HG02852 (cell line): ENCODE measurements at regions not wholly inside any gene's neighbourhood (a gene's known extent, or its start where the extent isn't known, plus 50 kb on each side); places are given as distances from the start of the nearest gene placed in this dataset.

Source experiments
- ATAC-seq: cut with Tn5 transposase; IDR thresholded peaks from one replicate; pipeline ENCODE4 v1.9.1; 2021; ENCODE audit warnings: mild to moderate bottlenecking, moderate library complexity; ENCODE audit not compliant: unreplicated experiment

DNA sequence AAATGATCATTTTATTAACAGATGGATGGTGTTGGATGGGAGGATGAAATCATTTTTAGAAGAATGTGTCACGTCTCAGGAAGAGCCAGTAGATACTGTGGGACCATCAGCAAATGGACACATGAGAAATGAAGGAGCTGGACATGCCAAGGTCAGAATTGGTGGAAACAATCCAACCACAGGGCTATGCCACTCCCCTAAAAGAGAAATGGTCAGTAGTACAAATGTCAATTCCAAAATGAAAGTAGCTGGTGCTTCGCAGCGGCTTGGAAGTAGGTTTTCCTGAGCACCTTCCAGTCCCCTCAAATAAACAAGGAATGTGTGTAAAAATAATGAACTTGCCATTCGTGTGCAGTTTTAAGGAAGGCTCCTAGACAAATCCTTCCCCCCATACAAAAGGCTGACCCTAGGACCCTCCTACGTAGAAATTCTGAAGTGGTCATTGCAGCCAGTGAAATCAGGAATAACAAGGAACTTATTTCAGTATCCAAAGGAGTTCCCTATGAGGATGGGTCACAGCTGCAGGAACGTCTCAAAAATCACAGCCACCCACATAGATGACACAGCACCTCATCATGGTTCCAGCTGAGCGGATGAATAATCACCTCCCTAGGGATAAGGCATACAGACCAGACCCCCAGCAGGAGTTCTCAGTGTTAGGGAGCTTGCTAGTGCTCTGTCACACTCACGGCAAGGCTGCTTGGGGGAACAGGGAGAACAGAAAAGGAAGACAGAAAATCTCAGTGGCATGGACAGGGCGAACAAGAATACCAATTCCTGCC is 239.2 kb downstream of the HS3ST3A1 start:
- ATAC-seq, result no peak

DNA sequence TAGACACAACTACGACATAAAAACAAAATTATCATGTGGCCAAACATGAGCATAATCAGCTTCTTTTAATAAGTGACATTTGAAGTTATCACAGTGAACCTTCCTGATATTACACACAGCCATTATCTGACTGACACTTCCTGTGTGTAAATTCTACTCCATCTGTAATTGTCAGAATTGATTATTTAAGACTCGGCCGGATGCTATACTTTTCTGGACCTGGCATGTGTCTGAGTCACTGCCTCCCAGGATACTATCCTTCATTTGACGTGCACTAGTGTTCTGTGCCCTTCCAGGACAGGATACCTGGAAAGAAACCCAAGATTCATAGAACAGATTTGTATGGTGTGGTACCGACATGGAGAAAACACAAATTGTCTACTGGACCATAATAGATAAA is 242.0 kb downstream of the HS3ST3A1 start:
- no peak for ATAC-seq

DNA sequence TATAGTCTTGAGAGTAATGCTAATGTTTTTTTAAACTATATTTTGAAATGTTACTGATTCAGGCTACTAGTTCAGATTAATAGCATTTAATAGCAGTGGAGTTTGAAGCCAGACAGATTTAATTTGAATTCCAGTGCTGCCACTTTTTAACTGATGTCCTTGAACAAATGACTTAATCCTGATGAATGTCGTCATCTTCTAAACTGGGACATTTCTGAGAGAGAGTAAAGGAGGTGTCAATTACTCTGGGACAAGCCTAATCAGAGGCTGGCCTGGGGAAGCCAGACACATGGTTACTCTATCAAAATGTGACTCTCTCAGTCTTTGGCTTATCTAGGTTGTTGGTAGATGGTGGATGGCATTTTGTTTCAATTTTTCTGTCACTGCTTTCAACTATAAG is 246.7 kb downstream of the HS3ST3A1 start:
- ATAC-seq, result no peak

DNA sequence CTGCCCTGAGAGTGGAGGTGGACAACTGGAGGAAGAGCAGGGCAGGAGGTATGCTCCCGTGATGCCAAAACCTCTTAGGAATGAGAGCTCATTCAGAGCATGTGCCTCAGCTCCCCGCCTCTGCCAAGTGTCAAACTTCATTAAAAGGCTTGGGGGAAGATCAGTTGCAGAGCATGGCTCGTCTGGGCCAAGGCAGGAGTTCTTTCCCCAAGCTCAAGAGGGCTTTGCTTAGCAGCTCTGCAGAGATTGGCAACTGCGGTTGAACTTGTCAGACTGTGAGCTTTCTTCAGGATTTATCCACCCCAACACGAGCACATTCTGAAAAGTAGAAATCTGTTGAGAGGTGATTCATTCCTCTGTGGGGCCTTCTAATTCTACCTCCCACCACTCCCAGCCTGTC is 248.1 kb downstream of the HS3ST3A1 start:
- ATAC-seq, result no peak

DNA sequence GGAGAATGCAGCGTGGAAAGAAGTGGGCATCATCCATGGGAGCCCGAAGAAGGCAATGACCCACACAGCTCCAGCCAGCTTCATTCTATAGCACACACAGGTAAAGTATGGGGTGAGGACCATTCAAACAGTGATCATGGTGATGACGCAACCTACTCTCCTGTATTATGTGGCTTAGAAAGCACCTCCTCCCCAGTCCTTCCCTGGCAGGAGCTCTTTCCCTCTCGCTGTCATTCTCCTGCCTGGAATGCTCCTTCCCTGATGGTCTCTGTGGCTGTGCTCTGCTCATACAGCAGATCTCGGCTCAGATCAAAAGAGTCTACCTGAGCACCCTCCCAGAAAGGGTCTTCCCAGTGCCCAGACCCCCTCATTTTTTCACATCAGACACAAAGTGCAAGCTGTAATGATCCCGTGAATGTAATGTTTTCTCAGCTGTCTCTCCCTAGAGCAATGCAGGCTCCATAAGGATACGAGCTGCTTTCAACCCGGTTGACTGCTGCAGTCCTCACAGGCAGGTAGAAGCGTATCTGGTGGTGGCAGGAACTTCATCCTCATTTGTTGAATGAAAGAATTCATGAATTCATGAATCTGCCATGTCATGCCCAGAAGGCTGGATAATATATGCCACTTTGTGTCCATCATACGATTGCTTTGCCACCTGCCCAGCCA is 248.8 kb downstream of the HS3ST3A1 start:
- no peak for ATAC-seq

DNA sequence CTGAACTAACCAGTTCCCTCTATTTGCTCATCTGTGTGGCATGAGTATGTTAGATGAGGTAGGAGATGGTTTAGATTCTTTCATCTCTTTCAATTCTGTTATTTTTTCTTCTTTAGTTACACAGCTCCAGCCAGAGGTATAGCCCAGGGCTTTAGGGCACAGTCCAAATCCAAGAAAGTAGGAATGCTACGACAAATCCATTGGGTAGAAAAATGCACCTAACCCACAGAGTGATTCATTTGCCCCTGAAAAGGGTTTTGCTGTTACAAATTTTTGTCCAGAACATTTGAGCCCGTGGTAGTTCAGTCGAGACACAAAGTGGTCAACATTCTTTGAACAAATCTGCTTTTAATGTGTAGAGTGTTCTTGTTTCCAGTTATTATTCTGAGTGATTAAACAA is 250.7 kb downstream of the HS3ST3A1 start:
- no peak for ATAC-seq

DNA sequence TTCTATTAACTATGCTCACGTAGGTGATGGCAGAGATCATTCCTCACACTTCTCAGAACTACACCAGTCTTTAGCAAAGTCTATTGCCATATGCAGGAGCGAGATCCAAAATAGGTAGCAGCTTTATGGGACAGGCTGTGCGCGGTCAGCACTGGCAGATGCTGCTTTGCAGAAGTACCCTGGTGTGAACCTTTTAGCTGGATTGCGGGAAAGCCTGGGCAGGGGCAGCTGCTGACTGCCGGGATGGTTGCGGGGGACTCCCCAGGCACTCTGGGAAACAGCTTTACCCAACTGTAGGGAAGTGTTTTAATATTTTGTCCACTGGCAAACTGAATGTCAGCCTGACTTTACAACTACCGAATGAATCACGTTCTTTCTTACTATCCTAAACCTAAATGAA is 251.3 kb downstream of the HS3ST3A1 start:
- ATAC-seq, result no peak

DNA sequence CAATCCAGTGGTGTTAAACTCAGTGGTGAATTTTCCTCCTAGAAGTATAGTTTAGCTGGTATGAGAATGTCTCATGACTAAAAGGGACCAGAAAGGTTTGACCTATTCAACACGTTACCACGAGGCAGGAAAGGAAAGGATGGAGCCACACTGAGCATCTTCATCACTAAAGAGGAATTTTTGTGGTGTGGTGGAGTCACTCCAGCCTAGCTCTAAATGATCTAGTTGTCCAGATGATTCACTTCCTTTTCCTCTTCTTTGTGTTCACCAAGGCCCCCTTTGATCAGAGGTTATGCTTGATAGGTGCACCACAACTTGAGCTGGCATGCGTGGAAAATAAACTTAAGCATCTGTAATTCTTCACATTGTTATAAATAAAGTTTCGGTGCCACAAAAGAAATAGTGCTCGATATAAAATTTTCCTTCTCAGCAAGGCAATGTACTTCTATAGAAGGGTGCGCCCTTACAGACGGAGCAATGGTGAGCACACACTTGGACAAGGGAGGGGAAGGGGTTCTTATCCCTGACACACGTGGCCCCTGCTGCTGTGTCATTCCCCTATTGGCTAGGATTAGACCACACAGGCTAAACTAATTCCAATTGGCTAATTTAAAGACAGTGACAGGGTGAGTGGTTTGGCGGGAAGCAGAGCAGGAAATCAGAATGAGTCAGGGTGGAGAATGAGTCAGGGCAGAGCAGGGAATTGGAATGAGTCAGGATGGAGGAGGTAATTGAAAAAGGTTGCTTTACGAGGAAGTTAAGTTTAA is 254.6 kb downstream of the HS3ST3A1 start:
- ATAC-seq, result no peak

DNA sequence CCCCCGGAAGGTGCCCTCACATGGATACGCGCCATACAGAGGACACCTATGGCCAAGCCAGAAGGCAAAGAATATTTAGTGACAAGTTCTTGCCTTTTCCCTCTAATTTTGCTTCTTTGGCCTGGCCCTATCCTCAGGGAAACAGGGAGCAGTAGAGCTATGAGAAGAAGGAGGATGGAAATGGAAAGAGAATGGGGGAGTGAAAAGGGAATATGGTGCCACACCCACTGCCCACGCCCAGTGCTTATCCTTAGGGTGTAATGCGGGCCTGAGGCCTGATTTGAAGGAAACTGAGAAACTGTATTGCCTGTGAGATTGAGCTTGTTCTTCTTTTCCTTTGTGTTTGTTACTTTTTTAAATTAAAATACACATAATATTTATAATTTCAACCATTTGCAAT is 255.1 kb downstream of the HS3ST3A1 start:
- ATAC-seq, result no peak

DNA sequence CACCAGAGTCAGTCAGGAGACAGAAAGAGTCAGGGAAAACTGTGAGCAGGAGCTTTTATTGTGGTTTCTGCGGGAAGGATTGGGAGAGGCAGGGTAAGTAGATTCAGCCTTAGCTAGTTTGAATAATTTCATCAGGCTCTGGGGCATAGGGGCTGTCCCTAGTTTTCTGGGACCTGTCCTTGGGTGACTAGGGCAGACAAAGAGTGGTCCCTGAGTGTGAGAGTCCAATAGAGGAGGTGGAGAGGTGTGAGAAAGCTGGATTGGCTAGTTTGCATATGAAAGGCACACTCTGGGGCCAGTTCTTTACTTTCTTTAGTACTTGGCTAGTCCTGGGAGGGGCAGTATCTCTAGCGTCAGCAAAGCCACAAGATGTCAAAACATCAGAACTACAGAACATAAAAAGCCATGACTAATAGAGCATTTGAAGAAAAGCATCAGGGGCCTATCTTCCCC is 255.6 kb downstream of the HS3ST3A1 start:
- no peak for ATAC-seq

DNA sequence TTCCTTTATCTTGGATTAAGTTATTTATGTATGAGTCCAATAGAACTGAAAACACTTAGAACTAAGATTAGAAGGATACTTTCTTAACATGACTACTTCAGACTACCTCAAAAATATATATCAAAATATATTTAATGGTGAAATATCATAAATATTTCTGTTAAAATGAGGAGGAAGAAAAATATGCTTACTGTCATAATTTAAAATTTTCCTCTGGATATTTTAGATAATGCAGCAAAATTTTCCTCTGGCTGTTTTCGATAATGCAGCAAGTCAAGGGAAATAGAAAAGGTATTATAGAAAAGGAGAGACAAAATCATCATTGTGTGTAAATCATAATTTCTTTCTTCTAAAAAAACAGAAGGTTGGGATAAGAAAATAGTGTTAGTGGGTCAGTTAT is 263.3 kb downstream of the HS3ST3A1 start:
- no peak for ATAC-seq

DNA sequence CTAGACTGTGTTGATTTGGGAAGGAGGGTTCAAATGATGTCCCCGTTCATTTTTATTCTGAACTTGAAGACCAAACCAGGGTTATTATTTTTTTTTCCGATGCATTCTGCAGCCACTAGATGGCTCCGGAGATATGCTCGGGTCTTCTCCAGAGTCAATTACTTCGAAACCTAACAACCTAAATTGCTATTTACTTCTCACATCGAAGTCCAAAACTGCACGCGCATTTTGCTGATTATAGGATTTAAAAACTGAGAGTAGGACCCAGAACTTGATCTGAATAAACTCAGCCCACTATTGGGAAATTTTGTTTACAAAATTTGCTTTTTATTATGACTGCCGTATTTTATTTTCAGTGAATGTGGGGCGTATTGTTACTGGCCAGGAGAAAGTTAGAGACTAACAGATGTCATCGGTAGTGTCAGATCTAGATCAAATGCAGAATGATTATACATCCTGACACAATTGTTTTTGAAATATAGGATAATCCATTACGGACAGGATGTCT is 263.8 kb downstream of the HS3ST3A1 start:
- no peak for ATAC-seq

DNA sequence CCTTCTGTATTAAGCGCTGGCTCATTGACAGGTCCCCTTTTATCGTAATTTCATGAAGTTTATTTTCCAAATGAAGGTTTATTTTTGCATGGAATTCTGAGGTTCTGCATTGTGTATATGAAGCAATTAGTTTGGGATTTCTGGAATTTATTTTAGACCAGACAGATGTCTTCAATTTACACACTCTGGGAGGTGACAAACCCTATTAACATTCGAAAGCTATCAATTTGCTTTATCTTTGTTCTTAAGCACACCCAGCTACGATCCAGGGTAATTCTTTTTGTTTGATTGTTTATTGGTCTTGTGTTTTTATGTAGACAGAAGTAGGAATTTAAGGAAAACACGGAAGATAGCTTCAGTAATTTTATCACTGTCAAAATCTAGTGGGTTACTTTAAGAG is 264.6 kb downstream of the HS3ST3A1 start:
- ATAC-seq, result no peak

DNA sequence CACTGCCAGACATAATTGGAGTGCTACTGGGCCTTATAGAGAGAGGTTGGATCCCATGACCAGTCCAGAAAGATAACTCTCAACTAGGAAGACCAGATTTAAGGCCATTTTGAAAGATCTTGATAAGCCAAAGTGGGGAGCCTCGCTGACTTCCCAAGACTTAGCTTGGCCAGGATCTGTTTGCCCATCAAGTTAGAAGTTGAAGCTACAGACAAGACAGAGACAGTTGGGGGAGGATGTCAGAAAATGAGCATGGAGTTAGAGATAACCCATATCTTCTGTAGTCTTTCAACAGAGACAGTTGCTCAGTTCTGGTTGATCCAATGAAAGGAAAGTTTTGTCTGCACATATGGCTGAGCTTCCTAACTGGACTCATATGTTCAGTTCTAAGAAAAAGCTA is 267.4 kb downstream of the HS3ST3A1 start:
- ATAC-seq, result no peak

DNA sequence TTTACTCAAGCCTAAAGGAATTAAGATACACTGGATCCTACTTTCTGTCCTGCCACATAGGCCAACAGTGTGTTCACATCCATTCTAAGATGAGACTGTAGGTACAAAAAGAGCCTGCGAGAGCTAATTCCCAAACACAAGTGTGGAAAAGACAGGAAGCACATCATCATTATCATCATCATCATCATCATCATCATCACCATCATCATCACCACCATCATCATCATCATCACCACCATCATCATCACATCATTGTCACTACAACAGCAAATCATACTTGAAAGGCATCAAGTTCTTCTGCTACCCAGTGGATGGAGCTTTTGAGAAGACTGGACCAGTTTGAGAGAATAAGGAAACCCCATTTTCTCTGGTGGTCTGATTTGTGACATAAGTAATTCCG is 268.1 kb downstream of the HS3ST3A1 start:
- no peak for ATAC-seq

DNA sequence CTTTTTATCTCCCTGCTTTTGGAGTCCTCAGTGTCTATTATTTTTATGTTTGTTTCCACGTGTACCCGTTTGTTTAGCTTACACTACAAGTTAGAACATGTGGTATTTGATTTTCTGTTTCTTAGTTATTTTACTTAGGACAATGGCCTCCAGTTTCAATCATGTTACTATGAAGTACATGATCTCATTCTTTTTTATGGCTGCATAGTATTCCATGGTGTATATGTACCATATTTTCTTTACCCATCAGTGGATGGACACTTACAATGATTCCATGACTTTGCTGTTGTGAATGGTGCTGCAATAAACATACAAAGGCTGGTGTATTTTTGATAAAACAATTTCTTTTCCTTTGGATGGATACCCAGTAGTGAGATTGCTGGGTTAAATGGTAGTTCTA is 269.5 kb downstream of the HS3ST3A1 start:
- no peak for ATAC-seq

DNA sequence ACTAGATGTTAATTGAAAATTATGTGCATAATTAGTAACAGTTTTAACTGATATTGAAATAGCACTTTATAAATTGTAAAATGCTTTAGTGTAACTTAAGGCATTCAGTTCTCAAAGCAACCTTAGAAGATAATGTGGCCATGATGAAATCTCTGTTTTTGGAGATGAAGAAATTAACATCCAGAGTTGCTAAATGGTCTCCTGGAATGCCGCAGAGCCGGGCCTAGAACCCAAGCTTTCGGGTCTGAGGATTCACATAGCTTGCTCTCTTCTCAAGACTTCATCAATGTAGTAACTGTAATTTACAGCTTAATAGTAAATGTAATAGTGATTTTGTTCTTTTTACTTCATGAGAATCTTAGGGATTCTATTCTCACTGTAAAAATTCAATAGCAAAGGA is 272.3 kb downstream of the HS3ST3A1 start:
- no peak for ATAC-seq

DNA sequence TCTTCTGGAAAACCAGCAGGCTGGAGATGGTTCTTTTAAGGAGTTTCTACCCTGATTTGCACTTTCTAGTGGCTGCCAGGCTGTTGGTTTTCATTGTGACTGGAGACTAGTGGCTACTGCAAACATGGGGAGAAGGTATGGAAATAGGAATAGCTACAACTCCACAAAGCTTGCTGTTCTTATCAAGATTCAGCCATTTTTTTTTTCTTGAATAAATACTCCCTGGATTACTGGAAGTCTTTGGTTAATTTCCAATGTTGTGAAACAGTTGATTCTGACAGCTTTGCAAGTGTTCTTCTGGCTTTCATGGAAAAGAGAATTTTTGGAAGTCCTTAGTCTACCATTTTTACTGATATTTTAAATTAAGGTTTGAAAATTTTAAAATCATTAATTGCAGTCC is 277.7 kb downstream of the HS3ST3A1 start:
- ATAC-seq, result no peak

DNA sequence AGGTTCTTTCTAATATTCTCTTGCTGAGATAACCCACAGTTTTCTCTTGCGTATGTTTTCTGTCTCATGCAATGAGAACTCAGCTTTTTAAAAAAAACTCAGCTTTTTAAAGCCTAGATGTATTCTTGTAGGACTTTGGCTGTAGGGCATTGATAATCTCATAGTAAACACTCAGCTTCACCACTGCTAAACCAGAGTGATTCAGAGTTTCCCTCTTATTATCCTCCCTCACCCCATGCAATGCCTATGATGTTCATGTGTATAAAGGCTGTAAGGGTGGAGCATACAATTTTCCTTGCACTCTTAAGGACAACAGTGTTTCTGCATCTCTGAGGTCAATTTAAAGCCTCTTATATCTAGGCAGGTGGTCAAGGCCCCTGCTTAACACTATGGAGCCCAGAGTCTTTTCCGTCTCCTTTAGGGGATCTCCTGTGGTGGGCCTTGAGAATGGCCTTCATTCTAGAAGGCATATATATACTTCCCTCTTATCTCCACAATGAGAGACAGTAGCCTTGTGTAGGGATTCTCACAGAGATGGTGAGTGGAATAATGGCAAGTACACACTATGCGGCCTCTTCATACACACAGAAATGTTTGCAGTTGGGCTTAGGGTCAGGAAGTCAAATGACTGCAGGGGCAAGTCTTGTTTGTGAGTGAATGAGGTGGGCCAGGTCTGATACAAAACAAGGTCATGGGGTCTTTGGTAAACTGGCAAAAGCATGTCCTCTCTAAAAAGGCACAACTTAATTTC is 279.6 kb downstream of the HS3ST3A1 start:
- no peak for ATAC-seq

DNA sequence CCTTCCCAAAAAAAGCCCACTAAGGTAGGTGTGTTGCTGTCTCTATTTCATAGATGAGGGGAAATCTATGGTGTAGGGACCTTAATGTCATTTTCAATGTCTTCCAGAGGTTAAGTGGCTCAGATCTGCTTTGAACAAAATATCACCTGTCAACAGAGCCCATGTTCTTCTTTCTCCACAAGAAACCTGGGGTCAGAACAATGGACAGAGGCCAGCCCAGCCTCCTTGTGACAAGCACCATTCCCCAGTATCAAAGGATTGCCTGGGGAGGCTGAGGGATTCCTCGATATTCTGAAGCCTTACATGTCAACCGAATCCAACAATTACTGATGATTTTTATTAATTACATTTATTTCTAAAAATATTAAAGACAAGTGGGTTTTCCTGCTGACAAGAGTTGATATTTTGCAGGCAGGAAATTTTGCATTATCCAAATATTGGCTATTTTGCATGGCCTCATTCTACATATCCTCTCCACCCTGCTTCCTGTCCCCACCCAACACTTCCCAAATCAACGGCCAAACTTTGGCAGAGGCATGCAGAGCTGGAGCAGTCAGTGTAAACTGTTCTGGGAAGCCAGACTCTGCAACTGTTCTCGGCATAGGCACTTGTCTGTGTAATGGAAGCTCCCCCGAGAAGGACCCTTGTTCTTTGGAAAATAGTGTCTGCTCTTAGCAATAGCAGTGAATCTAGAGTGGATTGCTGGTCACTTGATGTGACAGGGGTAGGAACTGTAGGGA is 281.5 kb downstream of the HS3ST3A1 start:
- ATAC-seq, result no peak
